IMR-90 (cell line): ENCODE measurements at regions not wholly inside any gene's neighbourhood (a gene's known extent, or its start where the extent isn't known, plus 50 kb on each side); places are given as distances from the start of the nearest gene placed in this dataset.

Experiments
- CHD1 ChIP-seq: IDR thresholded peaks from 2 replicates; pipeline ENCODE4 v1.6.1; 2012; ENCODE audit warnings: low read depth, low read length, improper control_type of control experiment
- CTCF ChIP-seq: conservative IDR thresholded peaks from 2 replicates; pipeline ENCODE4 v1.5.1; 2012; ENCODE audit warnings: mild to moderate bottlenecking, low read depth, low read length, improper control_type of control experiment
- MXI1 ChIP-seq: IDR thresholded peaks from 2 replicates; pipeline ENCODE4 v1.6.1; 2012; ENCODE audit warnings: low read depth, mild to moderate bottlenecking, low read length, moderate library complexity, borderline replicate concordance
- POLR2A ChIP-seq: IDR thresholded peaks from 2 replicates; pipeline ENCODE4 v1.6.1; 2012; ENCODE audit warnings: mild to moderate bottlenecking, low read depth, low read length
- RAD21 ChIP-seq: IDR thresholded peaks from 2 replicates; pipeline ENCODE4 v1.6.1; 2012; ENCODE audit warnings: low read length, improper control_type of control experiment
- RCOR1 ChIP-seq: IDR thresholded peaks from 2 replicates; pipeline ENCODE4 v1.6.1; 2012; ENCODE audit warnings: mild to moderate bottlenecking, low read length, improper control_type of control experiment; ENCODE audit not compliant: insufficient replicate concordance
- RFX5 ChIP-seq: IDR thresholded peaks from 2 replicates; pipeline ENCODE4 v1.8.0; 2012; ENCODE audit warnings: low read depth, mild to moderate bottlenecking, low read length, moderate library complexity

DNA sequence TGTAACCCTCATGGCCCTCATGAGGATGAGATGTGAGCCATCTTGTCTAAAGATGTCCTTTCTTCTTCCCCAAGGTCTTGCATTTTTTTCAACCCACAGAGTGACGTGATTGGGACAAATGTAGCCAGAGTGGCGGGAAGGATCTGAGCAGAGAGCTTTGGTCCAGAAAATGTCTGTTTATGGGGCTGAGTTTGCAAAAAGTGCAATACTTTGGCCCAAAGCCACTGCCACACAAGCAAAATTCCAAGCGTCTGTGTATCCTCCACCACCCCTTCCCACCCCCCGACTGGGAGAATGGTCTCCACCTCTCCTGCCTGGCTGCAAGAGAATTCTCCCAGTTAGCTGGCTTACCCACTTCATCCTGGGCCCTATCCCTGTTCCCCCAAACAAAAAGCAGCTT is 246.9 kb upstream of the LRIG1 start:
- no peak for TF ChIP-seq CTCF
- no peak for TF ChIP-seq CHD1
- TF ChIP-seq RFX5: no peak
- no peak for TF ChIP-seq MXI1
- no peak for TF ChIP-seq RAD21
- no peak for TF ChIP-seq POLR2A
- TF ChIP-seq RCOR1: no peak
